H9 (cell line): ENCODE measurements at regions not wholly inside any gene's neighbourhood (a gene's known extent, or its start where the extent isn't known, plus 50 kb on each side); places are given as distances from the start of the nearest gene placed in this dataset.

Experiments used
- DNase-seq: peaks from one replicate; pipeline ENCODE4 v3.0.0-alpha.2; 2017
- H2AFZ ChIP-seq: one replicate; pipeline ENCODE4 v1.6.1; 2013; ENCODE audit warnings: mild to moderate bottlenecking, low read length, control low read depth, moderate library complexity
- H2AK5ac ChIP-seq: 2 replicates; pipeline ENCODE4 v1.6.1; 2013; ENCODE audit warnings: low read length, control low read depth, mixed read lengths; ENCODE audit not compliant: insufficient read length
- H2BK120ac ChIP-seq: one replicate; pipeline ENCODE4 v1.6.1; 2013; ENCODE audit warnings: low read depth, mild to moderate bottlenecking, low read length, control low read depth, inconsistent platforms; ENCODE audit not compliant: poor library complexity, severe bottlenecking
- H2BK12ac ChIP-seq: 2 replicates; pipeline ENCODE4 v1.6.1; 2013; ENCODE audit warnings: low read length, control low read depth, mixed read lengths, low read depth; ENCODE audit not compliant: insufficient read length
- H2BK15ac ChIP-seq: 2 replicates; pipeline ENCODE4 v1.6.1; 2013; ENCODE audit warnings: low read depth, low read length, control low read depth
- H2BK20ac ChIP-seq: one replicate; pipeline ENCODE4 v1.6.1; 2013; ENCODE audit warnings: low read depth, mild to moderate bottlenecking, low read length, control low read depth, inconsistent platforms; ENCODE audit not compliant: poor library complexity, severe bottlenecking
- H2BK5ac ChIP-seq: 2 replicates; pipeline ENCODE4 v1.6.1; 2013; ENCODE audit warnings: low read length, control low read depth, mixed read lengths; ENCODE audit not compliant: insufficient read length
- H3K14ac ChIP-seq: 2 replicates; pipeline ENCODE4 v1.6.1; 2013; ENCODE audit warnings: low read length, control low read depth; ENCODE audit not compliant: insufficient read depth
- H3K18ac ChIP-seq: 2 replicates; pipeline ENCODE4 v1.6.1; 2013; ENCODE audit warnings: low read depth, mild to moderate bottlenecking, mixed read lengths, low read length, control low read depth; ENCODE audit not compliant: insufficient read length
- H3K23ac ChIP-seq: 2 replicates; pipeline ENCODE4 v1.6.1; 2013; ENCODE audit warnings: low read length, control low read depth, mixed read lengths, low read depth; ENCODE audit not compliant: insufficient read length
- H3K23me2 ChIP-seq: 2 replicates; pipeline ENCODE4 v1.6.1; 2013; ENCODE audit warnings: low read depth, mild to moderate bottlenecking, mixed read lengths, low read length, control low read depth; ENCODE audit not compliant: insufficient read length, poor library complexity, severe bottlenecking
- H3K27ac ChIP-seq: 2 replicates; pipeline ENCODE4 v1.5.1; 2013; ENCODE audit warnings: low read length, control low read depth, mixed read lengths, low read depth; ENCODE audit not compliant: insufficient read length
- H3K27me3 ChIP-seq: 2 replicates; pipeline ENCODE4 v1.6.1; 2013; ENCODE audit warnings: low read length, control low read depth, inconsistent platforms; ENCODE audit not compliant: insufficient read depth
- H3K4ac ChIP-seq: 2 replicates; pipeline ENCODE4 v1.6.1; 2013; ENCODE audit warnings: low read depth, mild to moderate bottlenecking, control low read depth, inconsistent platforms, low read length, moderate library complexity
- H3K4me1 ChIP-seq: 2 replicates; pipeline ENCODE4 v1.6.1; 2013; ENCODE audit warnings: low read length, control low read depth, inconsistent platforms; ENCODE audit not compliant: insufficient read depth
- H3K4me2 ChIP-seq: 2 replicates; pipeline ENCODE4 v1.6.1; 2013; ENCODE audit warnings: low read length, control low read depth, mixed read lengths; ENCODE audit not compliant: insufficient read length, insufficient read depth
- H3K56ac ChIP-seq: 2 replicates; pipeline ENCODE4 v1.6.1; 2013; ENCODE audit warnings: low read depth, mild to moderate bottlenecking, mixed read lengths, low read length, control low read depth; ENCODE audit not compliant: insufficient read length
- H3K79me1 ChIP-seq: 2 replicates; pipeline ENCODE4 v1.6.1; 2013; ENCODE audit warnings: low read depth, mild to moderate bottlenecking, moderate library complexity, low read length, control low read depth, inconsistent platforms; ENCODE audit not compliant: insufficient read depth, poor library complexity, severe bottlenecking
- H3K79me2 ChIP-seq: 2 replicates; pipeline ENCODE4 v1.6.1; 2013; ENCODE audit warnings: low read length, control low read depth, inconsistent platforms; ENCODE audit not compliant: insufficient read depth
- H3K9ac ChIP-seq: 2 replicates; pipeline ENCODE4 v1.6.1; 2013; ENCODE audit warnings: low read length, control low read depth, mixed read lengths; ENCODE audit not compliant: insufficient read length; ENCODE audit errors: extremely low read depth
- H3K9me3 ChIP-seq: one replicate; pipeline ENCODE4 v1.6.1; 2013; ENCODE audit warnings: low read depth, low read length, inconsistent platforms; ENCODE audit not compliant: control insufficient read depth
- H3T11ph ChIP-seq: one replicate; pipeline ENCODE4 v1.6.1; 2013; ENCODE audit warnings: mild to moderate bottlenecking, low read length, control low read depth, inconsistent platforms
- H4K20me1 ChIP-seq: one replicate; pipeline ENCODE4 v1.6.1; 2013; ENCODE audit not compliant: control insufficient read depth, insufficient read length, insufficient read depth
- H4K5ac ChIP-seq: 2 replicates; pipeline ENCODE4 v1.6.1; 2013; ENCODE audit warnings: low read depth, mild to moderate bottlenecking, mixed read lengths, low read length, control low read depth; ENCODE audit not compliant: insufficient read length
- H4K8ac ChIP-seq: replicated peaks from 2 replicates; pipeline ENCODE4 v1.6.1; 2013; ENCODE audit warnings: low read length, control low read depth, mixed read lengths, low read depth; ENCODE audit not compliant: insufficient read length
- H4K91ac ChIP-seq: 2 replicates; pipeline ENCODE4 v1.6.1; 2013; ENCODE audit warnings: low read depth, mild to moderate bottlenecking, moderate library complexity, mixed read lengths, low read length, control low read depth; ENCODE audit not compliant: insufficient read length
- H3K27ac Mint-ChIP-seq, 3 experiments: 2 replicates in 2 of 3; 3 replicates in 1 of 3; pipeline ENCODE4 v1.8.0; 2020 to 2021; ENCODE audit warnings: mixed read lengths in 3 of 3, mild to moderate bottlenecking in 1 of 3, moderate library complexity in 1 of 3
- H3K27me3 Mint-ChIP-seq: 2 replicates; pipeline ENCODE4 v1.8.0; 2021; ENCODE audit warnings: low read depth, mild to moderate bottlenecking, moderate library complexity, mixed read lengths
- H3K36me3 Mint-ChIP-seq, 3 experiments: 2 replicates in 2 of 3; 3 replicates in 1 of 3; pipeline ENCODE4 v1.8.0; 2020 to 2021; ENCODE audit warnings: low read depth in 3 of 3, mixed read lengths in 3 of 3; ENCODE audit not compliant: insufficient read depth in 1 of 3
- H3K4me1 Mint-ChIP-seq, 2 experiments: 2 replicates each; pipeline ENCODE4 v1.8.0; 2020; ENCODE audit warnings: mixed read lengths in 2 of 2
- H3K4me3 Mint-ChIP-seq, 2 experiments: 2 replicates in 1 of 2; 3 replicates in 1 of 2; pipeline ENCODE4 v1.8.0; 2020 to 2021; ENCODE audit warnings: mild to moderate bottlenecking in 2 of 2, mixed read lengths in 2 of 2, moderate library complexity in 1 of 2
- H3K9me3 Mint-ChIP-seq, 2 experiments: 2 replicates in 1 of 2; 3 replicates in 1 of 2; pipeline ENCODE4 v1.8.0; 2020; ENCODE audit warnings: mild to moderate bottlenecking in 2 of 2, mixed read lengths in 2 of 2, moderate library complexity in 1 of 2
- TF ChIP-seq, protein P1 (sequence below): fragments of 200-600 bp; sonication (generic); conservative IDR thresholded peaks from 3 replicates; pipeline ENCODE4 v1.8.0; 2021; ENCODE audit warnings: antibody characterized with exemption, mild to moderate bottlenecking

DNA sequence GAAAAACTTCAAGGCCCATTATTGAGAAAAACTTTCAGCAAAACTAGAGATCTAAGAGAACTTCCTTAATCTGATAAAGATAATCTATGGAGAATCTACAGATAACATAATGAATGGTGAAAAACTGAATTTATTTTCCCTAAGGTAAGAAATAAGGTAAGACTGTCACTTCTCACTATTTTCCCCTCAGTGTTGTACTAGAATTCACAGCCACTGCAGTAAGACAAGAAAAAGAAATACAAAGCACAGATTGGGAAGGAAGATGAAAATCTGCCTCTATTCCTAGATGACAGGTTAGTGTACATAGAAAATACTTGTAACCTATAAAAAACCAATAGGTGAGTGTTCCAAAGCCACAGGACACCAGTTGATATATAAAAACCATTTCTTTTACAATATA is 220.7 kb upstream of the SHH start:
- Histone ChIP-seq H4K5ac (no peak overlapping the region), H4K91ac (no peak overlapping the region), H2BK5ac (no peak overlapping the region), H3K14ac (no peak overlapping the region), H3K4me1 (no peaks in the 10 kb centered on the region), H4K8ac (no peak overlapping the region), H3K79me2 (no peaks in the 10 kb centered on the region), H2BK12ac (no peak overlapping the region), H2BK20ac (no peak overlapping the region), H3K23me2 (no peaks in the 10 kb centered on the region), H2BK120ac (no peak overlapping the region), H4K20me1 (no peaks in the 10 kb centered on the region), H3K27ac (no peak overlapping the region), H3K4ac (no peak overlapping the region), H3K9ac (no peak overlapping the region), H3K79me1 (no peaks in the 10 kb centered on the region), H2AK5ac (no peak overlapping the region), H3K18ac (no peak overlapping the region), H3K23ac (no peak overlapping the region), H3K56ac (no peak overlapping the region), H3K9me3 (no peaks in the 10 kb centered on the region), H3T11ph (no peak overlapping the region), H3K27me3 (no peaks in the 10 kb centered on the region), H2AFZ (no peak overlapping the region), H3K4me2 (no peak overlapping the region), H2BK15ac (no peak overlapping the region)
- DNase-seq = no peak
- Mint-ChIP-seq H3K27me3 (peaks cover 3% of the 10 kb centered on the region), H3K4me1 (no peaks in the 10 kb centered on the region), H3K4me3 (no peak overlapping the region), H3K27ac (no peak overlapping the region), H3K9me3 (peaks cover 5 to 11% of the 10 kb centered on the region in 2 experiments; a peak in 4 of 5 replicates), H3K36me3 (no peaks in the 10 kb centered on the region; a peak in 2 of 7 replicates)
- TF ChIP-seq, protein P1, sequence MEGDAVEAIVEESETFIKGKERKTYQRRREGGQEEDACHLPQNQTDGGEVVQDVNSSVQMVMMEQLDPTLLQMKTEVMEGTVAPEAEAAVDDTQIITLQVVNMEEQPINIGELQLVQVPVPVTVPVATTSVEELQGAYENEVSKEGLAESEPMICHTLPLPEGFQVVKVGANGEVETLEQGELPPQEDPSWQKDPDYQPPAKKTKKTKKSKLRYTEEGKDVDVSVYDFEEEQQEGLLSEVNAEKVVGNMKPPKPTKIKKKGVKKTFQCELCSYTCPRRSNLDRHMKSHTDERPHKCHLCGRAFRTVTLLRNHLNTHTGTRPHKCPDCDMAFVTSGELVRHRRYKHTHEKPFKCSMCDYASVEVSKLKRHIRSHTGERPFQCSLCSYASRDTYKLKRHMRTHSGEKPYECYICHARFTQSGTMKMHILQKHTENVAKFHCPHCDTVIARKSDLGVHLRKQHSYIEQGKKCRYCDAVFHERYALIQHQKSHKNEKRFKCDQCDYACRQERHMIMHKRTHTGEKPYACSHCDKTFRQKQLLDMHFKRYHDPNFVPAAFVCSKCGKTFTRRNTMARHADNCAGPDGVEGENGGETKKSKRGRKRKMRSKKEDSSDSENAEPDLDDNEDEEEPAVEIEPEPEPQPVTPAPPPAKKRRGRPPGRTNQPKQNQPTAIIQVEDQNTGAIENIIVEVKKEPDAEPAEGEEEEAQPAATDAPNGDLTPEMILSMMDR = no peak
